GM12878 (cell line): ENCODE measurements at regions not wholly inside any gene's neighbourhood (a gene's known extent, or its start where the extent isn't known, plus 50 kb on each side); places are given as distances from the start of the nearest gene placed in this dataset.

ENCODE experiments used
- BMI1 ChIP-seq: fragments of 450-650 bp; IDR thresholded peaks from 2 replicates; pipeline ENCODE4 v1.6.1; 2016; ENCODE audit warnings: mild to moderate bottlenecking, moderate library complexity, borderline replicate concordance
- BRCA1 ChIP-seq: IDR thresholded peaks from 2 replicates; pipeline ENCODE4 v1.6.1; 2011; ENCODE audit warnings: low read depth, low read length, improper control_type of control experiment
- CHD2 ChIP-seq: IDR thresholded peaks from 2 replicates; pipeline ENCODE4 v1.6.1; 2011; ENCODE audit warnings: low read depth, low read length, improper control_type of control experiment, borderline replicate concordance
- HDGF ChIP-seq: fragments of 450-650 bp; IDR thresholded peaks from 2 replicates; pipeline ENCODE4 v1.6.1; 2016; ENCODE audit warnings: antibody characterized with exemption
- POLR2A ChIP-seq: IDR thresholded peaks from 2 replicates; pipeline ENCODE4 v1.6.1; 2011; ENCODE audit warnings: low read depth, mild to moderate bottlenecking, low read length
- SIN3A ChIP-seq: IDR thresholded peaks from 2 replicates; pipeline ENCODE4 v1.6.1; 2012; ENCODE audit warnings: low read depth, low read length, improper control_type of control experiment
- SMC3 ChIP-seq: IDR thresholded peaks from 2 replicates; pipeline ENCODE4 v1.6.1; 2011; ENCODE audit warnings: low read length, improper control_type of control experiment, borderline replicate concordance
- TF ChIP-seq, protein P1 (sequence below), 3 experiments: IDR thresholded peaks in 2 of 3; conservative IDR thresholded peaks in 1 of 3; 2 replicates each; pipeline ENCODE4 v1.5.1; 2011; ENCODE audit warnings: low read depth in 3 of 3, low read length in 3 of 3, mild to moderate bottlenecking in 3 of 3, control low read depth in 2 of 3, moderate library complexity in 2 of 3, inconsistent platforms in 1 of 3, mixed read lengths in 1 of 3; ENCODE audit not compliant: control insufficient read depth in 2 of 3, insufficient read depth in 1 of 3; ENCODE audit errors: extremely low read depth in 1 of 3
- TF ChIP-seq, protein P2 (sequence below): fragments of 450-650 bp; IDR thresholded peaks from 2 replicates; pipeline ENCODE4 v1.6.1; 2016; ENCODE audit warnings: mild to moderate bottlenecking

DNA sequence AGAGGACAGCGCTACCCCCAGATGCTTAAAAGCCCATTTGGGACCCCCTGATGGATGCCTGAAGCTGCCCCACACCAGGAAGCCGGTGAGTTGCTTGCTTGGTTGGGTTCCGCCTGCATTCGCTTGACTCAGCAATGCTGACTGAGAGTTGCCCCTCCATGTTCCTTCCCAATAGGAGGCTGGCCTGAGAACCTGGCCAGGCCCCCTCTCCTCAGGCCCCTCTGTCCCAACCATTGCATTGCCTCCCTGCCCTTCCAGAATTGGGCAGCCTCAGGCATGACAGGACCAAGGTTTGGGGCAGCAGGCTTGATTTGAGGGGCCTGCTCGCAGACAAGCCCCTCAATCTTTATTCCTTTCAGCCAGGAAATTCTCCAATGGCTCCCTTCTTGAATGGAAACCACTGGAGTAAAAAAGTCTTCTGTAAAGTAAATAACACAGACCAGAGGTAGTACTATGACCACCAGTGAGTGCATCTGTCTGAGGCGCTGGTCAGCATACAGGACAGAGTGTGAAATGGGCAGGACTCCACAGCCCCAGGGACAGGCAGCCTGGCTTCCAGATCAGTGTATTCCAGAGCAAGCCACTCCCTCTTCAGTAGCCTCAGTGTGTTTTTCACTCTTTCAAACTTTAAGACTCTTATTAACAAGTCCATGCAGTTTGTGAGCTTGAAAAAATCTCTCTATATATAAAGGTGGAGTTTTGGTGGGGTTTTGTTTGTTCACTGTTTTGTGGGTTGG lies 104.7 kb downstream of the C1QL2 start:
- TF ChIP-seq CHD2 (no peak), SIN3A (no peak), BRCA1 (no peak), POLR2A (no peak), HDGF (no peak), BMI1 (no peak), SMC3 (no peak)
- TF ChIP-seq, protein P1, sequence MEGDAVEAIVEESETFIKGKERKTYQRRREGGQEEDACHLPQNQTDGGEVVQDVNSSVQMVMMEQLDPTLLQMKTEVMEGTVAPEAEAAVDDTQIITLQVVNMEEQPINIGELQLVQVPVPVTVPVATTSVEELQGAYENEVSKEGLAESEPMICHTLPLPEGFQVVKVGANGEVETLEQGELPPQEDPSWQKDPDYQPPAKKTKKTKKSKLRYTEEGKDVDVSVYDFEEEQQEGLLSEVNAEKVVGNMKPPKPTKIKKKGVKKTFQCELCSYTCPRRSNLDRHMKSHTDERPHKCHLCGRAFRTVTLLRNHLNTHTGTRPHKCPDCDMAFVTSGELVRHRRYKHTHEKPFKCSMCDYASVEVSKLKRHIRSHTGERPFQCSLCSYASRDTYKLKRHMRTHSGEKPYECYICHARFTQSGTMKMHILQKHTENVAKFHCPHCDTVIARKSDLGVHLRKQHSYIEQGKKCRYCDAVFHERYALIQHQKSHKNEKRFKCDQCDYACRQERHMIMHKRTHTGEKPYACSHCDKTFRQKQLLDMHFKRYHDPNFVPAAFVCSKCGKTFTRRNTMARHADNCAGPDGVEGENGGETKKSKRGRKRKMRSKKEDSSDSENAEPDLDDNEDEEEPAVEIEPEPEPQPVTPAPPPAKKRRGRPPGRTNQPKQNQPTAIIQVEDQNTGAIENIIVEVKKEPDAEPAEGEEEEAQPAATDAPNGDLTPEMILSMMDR (IDR thresholded peaks at IDR 0.05 in 2 of 3, conservative IDR thresholded peaks at IDR 0.05 in 1 of 3; ENCODE audit: control insufficient read depth in 2 of 3, extremely low read depth in 1 of 3, insufficient read depth in 1 of 3, low read depth in 3 of 3, low read length in 3 of 3): no peak
- TF ChIP-seq, protein P2, sequence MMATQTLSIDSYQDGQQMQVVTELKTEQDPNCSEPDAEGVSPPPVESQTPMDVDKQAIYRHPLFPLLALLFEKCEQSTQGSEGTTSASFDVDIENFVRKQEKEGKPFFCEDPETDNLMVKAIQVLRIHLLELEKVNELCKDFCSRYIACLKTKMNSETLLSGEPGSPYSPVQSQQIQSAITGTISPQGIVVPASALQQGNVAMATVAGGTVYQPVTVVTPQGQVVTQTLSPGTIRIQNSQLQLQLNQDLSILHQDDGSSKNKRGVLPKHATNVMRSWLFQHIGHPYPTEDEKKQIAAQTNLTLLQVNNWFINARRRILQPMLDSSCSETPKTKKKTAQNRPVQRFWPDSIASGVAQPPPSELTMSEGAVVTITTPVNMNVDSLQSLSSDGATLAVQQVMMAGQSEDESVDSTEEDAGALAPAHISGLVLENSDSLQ: no peak
